ENCODE measurements at regions not wholly inside any gene's neighbourhood (a gene's known extent, or its start where the extent isn't known, plus 50 kb on each side); places are given as distances from the start of the nearest gene placed in this dataset.

DNA sequence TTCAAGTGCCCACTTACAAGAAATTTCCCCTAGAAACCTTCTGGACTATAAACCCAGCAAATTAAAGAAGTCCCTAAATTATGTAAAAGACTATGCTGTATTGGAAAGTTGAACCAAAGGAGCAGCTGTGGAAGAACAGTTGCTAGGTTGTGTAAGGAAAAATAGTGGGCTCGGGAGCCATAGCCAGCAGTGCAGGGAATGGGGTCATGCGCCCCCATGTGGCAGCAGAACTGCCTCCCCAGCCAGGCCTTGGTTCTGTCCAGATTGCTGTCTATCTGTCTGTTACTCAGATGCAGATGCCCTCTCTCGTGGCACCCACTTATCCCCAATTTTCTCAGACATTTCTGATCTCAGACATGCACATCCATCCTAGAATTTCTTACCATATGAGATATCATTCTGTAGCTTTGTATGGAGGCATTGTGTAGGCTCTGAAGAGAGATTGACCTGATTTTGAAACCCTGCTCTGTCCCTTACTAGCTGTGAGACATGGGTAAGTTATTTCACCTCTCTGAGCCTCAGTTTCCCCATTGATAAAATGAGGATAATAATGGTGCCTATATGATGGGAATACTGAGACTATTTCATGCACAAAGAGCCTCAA lies 258.3 kb downstream of the SS18 start:
- Histone ChIP-seq H3K36me3 (no peaks in the 10 kb centered on the region), H3K9me3 (no peaks in the 10 kb centered on the region), H3K27ac (no peak overlapping the region), H3K4me1 (no peaks in the 10 kb centered on the region), H3K4me3 (replicated peaks in 1 of 3) (no peak overlapping the region), H3K27me3 (no peaks in the 10 kb centered on the region)
- peak; percentile 64 for DNase-seq
- 17 to 19% methylated on average over 3 of the region's 3 CpGs for WGBS, 2 donors
- no peak for TF ChIP-seq POLR2A (IDR thresholded peaks at IDR 0.05)
- TF ChIP-seq, protein P1, sequence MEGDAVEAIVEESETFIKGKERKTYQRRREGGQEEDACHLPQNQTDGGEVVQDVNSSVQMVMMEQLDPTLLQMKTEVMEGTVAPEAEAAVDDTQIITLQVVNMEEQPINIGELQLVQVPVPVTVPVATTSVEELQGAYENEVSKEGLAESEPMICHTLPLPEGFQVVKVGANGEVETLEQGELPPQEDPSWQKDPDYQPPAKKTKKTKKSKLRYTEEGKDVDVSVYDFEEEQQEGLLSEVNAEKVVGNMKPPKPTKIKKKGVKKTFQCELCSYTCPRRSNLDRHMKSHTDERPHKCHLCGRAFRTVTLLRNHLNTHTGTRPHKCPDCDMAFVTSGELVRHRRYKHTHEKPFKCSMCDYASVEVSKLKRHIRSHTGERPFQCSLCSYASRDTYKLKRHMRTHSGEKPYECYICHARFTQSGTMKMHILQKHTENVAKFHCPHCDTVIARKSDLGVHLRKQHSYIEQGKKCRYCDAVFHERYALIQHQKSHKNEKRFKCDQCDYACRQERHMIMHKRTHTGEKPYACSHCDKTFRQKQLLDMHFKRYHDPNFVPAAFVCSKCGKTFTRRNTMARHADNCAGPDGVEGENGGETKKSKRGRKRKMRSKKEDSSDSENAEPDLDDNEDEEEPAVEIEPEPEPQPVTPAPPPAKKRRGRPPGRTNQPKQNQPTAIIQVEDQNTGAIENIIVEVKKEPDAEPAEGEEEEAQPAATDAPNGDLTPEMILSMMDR (IDR thresholded peaks at IDR 0.05), result peak; percentile 18 to 68 (median 51)
- intact Hi-C loops (cut with DNase I), result no loop called here

DNA sequence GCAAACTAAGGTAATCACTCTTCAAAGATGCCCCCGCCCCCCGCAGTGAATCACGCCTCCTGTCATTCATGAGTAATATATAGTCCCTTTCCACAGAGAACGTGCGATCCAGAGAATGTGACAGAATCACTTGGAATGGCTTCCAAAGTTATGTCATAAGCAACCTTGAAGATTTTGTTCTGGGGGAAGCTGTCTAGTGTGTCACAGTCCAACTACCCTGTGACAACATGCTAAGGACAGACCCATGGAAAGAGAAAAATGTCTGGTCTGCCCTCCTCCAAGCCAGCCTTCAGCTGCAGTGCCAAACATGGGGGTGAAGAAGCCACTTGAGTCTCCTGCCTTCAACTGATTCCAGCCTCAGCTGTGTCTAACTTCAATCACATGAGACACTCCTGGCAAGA lies 259.1 kb downstream of the SS18 start:
- H3K27me3 ChIP-seq, result no peaks in the 10 kb centered on the region
- 82 to 90% methylated on average over 5 of the region's 5 CpGs for WGBS, 2 donors
- intact Hi-C loops (cut with DNase I), result no loop called here
- TF ChIP-seq, protein P1 (IDR thresholded peaks at IDR 0.05), result no peak
- no peak for TF ChIP-seq POLR2A (IDR thresholded peaks at IDR 0.05)
- peak; percentile 7 for DNase-seq
- no peaks in the 10 kb centered on the region for H3K9me3 ChIP-seq
- H3K4me3 ChIP-seq (replicated peaks in 1 of 3), result no peak overlapping the region
- H3K27ac ChIP-seq, result no peak overlapping the region
- no peaks in the 10 kb centered on the region for H3K36me3 ChIP-seq
- no peaks in the 10 kb centered on the region for H3K4me1 ChIP-seq

DNA sequence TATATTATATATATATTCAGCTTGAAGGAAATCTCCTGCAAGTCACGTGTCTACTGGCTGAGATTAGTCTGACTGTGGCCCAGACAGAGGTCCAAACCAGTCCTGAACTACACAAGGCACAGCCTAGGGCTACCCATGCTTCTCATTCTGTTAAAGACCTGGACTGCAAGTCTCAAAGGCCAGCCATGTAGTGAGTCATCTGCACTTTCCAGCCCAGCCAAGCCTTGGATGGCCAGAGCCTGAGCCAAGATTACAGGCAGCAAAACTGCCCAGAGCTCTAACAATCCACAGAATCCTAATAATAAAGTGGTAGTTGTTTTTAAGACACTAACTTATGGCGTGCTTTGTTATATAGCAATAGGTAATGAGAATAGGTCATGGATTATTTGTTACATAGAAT lies 259.6 kb downstream of the SS18 start:
- Histone ChIP-seq H3K4me1 (no peaks in the 10 kb centered on the region), H3K4me3 (replicated peaks in 1 of 3) (no peak overlapping the region), H3K36me3 (no peaks in the 10 kb centered on the region), H3K27ac (no peak overlapping the region), H3K9me3 (no peaks in the 10 kb centered on the region), H3K27me3 (no peaks in the 10 kb centered on the region)
- DNase-seq, result peak; percentile 42 to 50
- WGBS, 2 donors, result 77 to 82% methylated on average over 2 of the region's 2 CpGs
- TF ChIP-seq POLR2A (IDR thresholded peaks at IDR 0.05), result no peak
- TF ChIP-seq, protein P1 (IDR thresholded peaks at IDR 0.05), result no peak
- intact Hi-C loops (cut with DNase I), result no loop called here

DNA sequence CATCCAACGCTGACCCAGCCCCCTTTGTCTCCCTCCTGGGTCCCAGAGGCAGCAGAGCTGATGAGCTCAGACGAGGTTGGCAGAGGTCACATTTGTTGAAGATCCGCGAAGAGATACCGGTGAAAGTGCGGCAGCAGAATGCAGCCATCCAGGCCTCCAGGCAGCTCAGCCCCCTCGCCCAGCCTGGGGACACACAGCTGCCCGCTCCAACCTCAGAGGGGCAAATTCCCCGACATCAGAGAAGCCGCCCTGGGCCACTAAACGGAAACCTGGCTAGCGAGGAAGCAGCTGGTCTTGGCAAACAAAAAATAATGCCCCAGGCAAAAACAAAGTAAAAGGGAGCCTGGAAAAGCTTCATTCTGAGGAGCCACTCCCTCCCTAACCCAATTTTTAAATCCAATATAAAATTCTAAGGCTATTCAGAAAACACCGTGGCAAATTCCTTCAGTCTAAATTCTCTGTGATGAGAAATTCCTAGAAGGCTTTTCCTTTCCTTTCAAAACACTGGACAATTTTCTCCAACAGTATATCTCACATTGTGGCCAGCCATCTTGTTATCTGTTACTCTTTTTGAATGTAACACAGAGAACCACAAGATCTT lies 262.4 kb downstream of the SS18 start:
- intact Hi-C loops (cut with DNase I), result no loop called here
- Histone ChIP-seq H3K27me3 (no peaks in the 10 kb centered on the region), H3K4me3 (replicated peaks in 1 of 3) (no peak overlapping the region), H3K4me1 (no peaks in the 10 kb centered on the region), H3K36me3 (no peaks in the 10 kb centered on the region), H3K27ac (no peak overlapping the region), H3K9me3 (no peaks in the 10 kb centered on the region)
- no peak for DNase-seq
- TF ChIP-seq POLR2A (IDR thresholded peaks at IDR 0.05), result no peak
- TF ChIP-seq, protein P1 (IDR thresholded peaks at IDR 0.05), result no peak
- WGBS, 2 donors, result 59 to 77% methylated on average over 13 of the region's 13 CpGs

DNA sequence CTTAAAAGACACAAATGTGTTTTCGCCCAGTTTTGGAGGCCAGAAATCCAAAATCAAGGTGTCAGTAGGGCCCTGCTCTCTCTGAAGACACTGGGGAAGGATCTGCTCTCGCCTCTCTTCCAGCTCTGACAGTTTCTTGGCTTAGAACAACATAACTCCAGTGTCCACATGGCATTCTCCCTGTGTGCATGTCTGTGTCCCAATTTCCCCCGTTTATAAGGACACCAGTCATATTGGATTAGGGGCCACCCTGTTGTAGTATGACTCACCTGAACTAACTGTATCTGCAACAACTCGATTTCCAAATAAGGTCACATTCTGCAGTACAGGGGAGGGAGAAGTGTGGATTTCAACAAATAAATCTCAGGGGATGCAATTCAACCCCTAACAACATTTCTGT lies 263.2 kb downstream of the SS18 start:
- no peak for TF ChIP-seq POLR2A (IDR thresholded peaks at IDR 0.05)
- TF ChIP-seq, protein P1 (IDR thresholded peaks at IDR 0.05), result no peak
- Histone ChIP-seq H3K36me3 (no peaks in the 10 kb centered on the region), H3K4me3 (replicated peaks in 1 of 3) (no peak overlapping the region), H3K27me3 (no peaks in the 10 kb centered on the region), H3K9me3 (no peaks in the 10 kb centered on the region), H3K27ac (no peak overlapping the region), H3K4me1 (no peaks in the 10 kb centered on the region)
- 81 to 88% methylated on average over 4 of the region's 4 CpGs for WGBS, 2 donors
- intact Hi-C loops (cut with DNase I), result no loop called here
- DNase-seq, result no peak

Measured in thyroid gland (tissue), 4 donors.